Endothelial cell of umbilical vein (primary cell): ENCODE measurements at regions not wholly inside any gene's neighbourhood (a gene's known extent, or its start where the extent isn't known, plus 50 kb on each side); places are given as distances from the start of the nearest gene placed in this dataset.

ENCODE experiments used
- BruUV-seq: library from RNA; stranded (reverse); fragments of 400-500 nt; replicated peaks from 2 replicates; lab custom pipeline; 2021; lab: Mats Ljungman, UMichigan
- CTCF ChIA-PET: fragments of 300-600, 350-600 bp; sonication (Branson Sonifier 250); formaldehyde crosslinking; loops from one replicate; lab custom pipeline; 2021; ENCODE audit warnings: antibody characterized with exemption, inconsistent platforms; lab: Charles Lee
- POLR2A ChIA-PET: fragments of 300-600, 350-600 bp; sonication (Branson Sonifier 250); formaldehyde crosslinking; loops from one replicate; lab custom pipeline; 2021; ENCODE audit warnings: antibody characterized with exemption, inconsistent platforms; lab: Charles Lee
- DNase-seq: peaks from one replicate; pipeline ENCODE4 v3.0.0-alpha.2; 2011; ENCODE audit warnings: low read depth, low spot score
- FAIRE-seq: peaks from 2 replicates; lab custom pipeline; 2011; peaks lifted over from hg19 to GRCh38; lab: Jason Lieb, UNC
- H2AFZ ChIP-seq: 2 replicates; pipeline ENCODE4 v1.6.0; 2012; ENCODE audit warnings: low read depth, low read length, control low read depth, inconsistent platforms
- H3K27ac ChIP-seq: 2 replicates; pipeline ENCODE4 v1.5.1; 2011; ENCODE audit warnings: low read depth, mild to moderate bottlenecking, control low read depth, low read length, moderate library complexity; ENCODE audit not compliant: insufficient read depth
- H3K27me3 ChIP-seq, 2 experiments: 2 replicates each; pipeline versions ENCODE4 v1.6.0 to v1.6.1; 2011; ENCODE audit warnings: low read length in 2 of 2, mixed read lengths in 1 of 2; ENCODE audit not compliant: control insufficient read depth in 2 of 2, insufficient read depth in 2 of 2
- H3K36me3 ChIP-seq, 2 experiments: 2 replicates in 1 of 2; 3 replicates in 1 of 2; pipeline ENCODE4 v1.5.1; 2011; ENCODE audit warnings: low read length in 2 of 2, mild to moderate bottlenecking in 1 of 2, moderate library complexity in 1 of 2; ENCODE audit not compliant: control insufficient read depth in 2 of 2, insufficient read depth in 2 of 2; ENCODE audit errors: extremely low read depth in 1 of 2
- H3K4me1 ChIP-seq: 3 replicates; pipeline ENCODE4 v1.5.1; 2011; ENCODE audit warnings: mild to moderate bottlenecking, low read length; ENCODE audit not compliant: control insufficient read depth, insufficient read depth; ENCODE audit errors: extremely low read depth
- H3K4me2 ChIP-seq: 2 replicates; pipeline ENCODE4 v1.6.1; 2011; ENCODE audit warnings: low read length, control low read depth, mixed read lengths; ENCODE audit not compliant: insufficient read depth
- H3K4me3 ChIP-seq, 3 experiments: fragments of 200-600 bp in 1 of 3; sonication (generic), shearing (Covaris generic) in 1 of 3; replicated peaks in 1 of 3; 2 replicates each; pipeline ENCODE4 v1.5.1; 2011 to 2016; ENCODE audit warnings: control low read depth in 3 of 3, low read length in 3 of 3, mild to moderate bottlenecking in 2 of 3, inconsistent platforms in 1 of 3, low read depth in 1 of 3, moderate library complexity in 1 of 3; ENCODE audit not compliant: insufficient read depth in 1 of 3
- H3K79me2 ChIP-seq: 2 replicates; pipeline ENCODE4 v1.6.0; 2012; ENCODE audit warnings: low read length, inconsistent platforms; ENCODE audit not compliant: control insufficient read depth, insufficient read depth
- H3K9ac ChIP-seq: replicated peaks from 2 replicates; pipeline ENCODE3; 2011; ENCODE audit warnings: low read length, control low read depth; ENCODE audit not compliant: insufficient read depth; ENCODE audit errors: extremely low read depth
- H3K9me1 ChIP-seq: replicated peaks from 3 replicates; pipeline ENCODE4 v1.6.0; 2011; ENCODE audit warnings: mild to moderate bottlenecking, low read length; ENCODE audit not compliant: control insufficient read depth, insufficient read depth; ENCODE audit errors: extremely low read depth
- H3K9me3 ChIP-seq: replicated peaks from 2 replicates; pipeline ENCODE4 v1.5.1; 2012; ENCODE audit warnings: low read length, inconsistent platforms; ENCODE audit not compliant: control insufficient read depth, insufficient read depth
- H4K20me1 ChIP-seq: replicated peaks from 2 replicates; pipeline ENCODE3; 2011; ENCODE audit warnings: mild to moderate bottlenecking, low read length; ENCODE audit not compliant: control insufficient read depth, insufficient read depth; ENCODE audit errors: extremely low read depth
- EZH2 ChIP-seq: IDR thresholded peaks from 2 replicates; pipeline ENCODE4 v1.6.1; 2012; ENCODE audit warnings: borderline replicate concordance, low read depth, mild to moderate bottlenecking, moderate library complexity, low read length, inconsistent platforms; ENCODE audit not compliant: severe bottlenecking
- FOS ChIP-seq: IDR thresholded peaks from 2 replicates; pipeline ENCODE4 v1.6.1; 2011; ENCODE audit warnings: mild to moderate bottlenecking, low read length, moderate library complexity, borderline replicate concordance; ENCODE audit not compliant: insufficient read depth
- GATA2 ChIP-seq: IDR thresholded peaks from 2 replicates; pipeline ENCODE4 v1.7.0; 2011; ENCODE audit warnings: low read depth, mild to moderate bottlenecking, moderate library complexity, mixed read lengths, low read length; ENCODE audit not compliant: insufficient read length, insufficient read depth
- JUN ChIP-seq: IDR thresholded peaks from 2 replicates; pipeline ENCODE4 v1.6.1; 2011; ENCODE audit warnings: borderline replicate concordance, low read depth; ENCODE audit not compliant: insufficient read length, insufficient read depth
- MYC ChIP-seq: IDR thresholded peaks from one replicate; pipeline ENCODE4 v1.6.1; 2011; ENCODE audit warnings: mild to moderate bottlenecking, low read depth, low read length
- POLR2A ChIP-seq: IDR thresholded peaks from 2 replicates; pipeline ENCODE4 v1.6.1; 2012; ENCODE audit warnings: low read depth, mild to moderate bottlenecking, control low read depth, low read length
- POLR2AphosphoS5 ChIP-seq: IDR thresholded peaks from 2 replicates; pipeline ENCODE4 v1.6.1; 2012; ENCODE audit warnings: low read depth, mild to moderate bottlenecking, control low read depth, low read length, moderate library complexity; ENCODE audit not compliant: insufficient read depth
- dilution Hi-C: fragments of 300-500 bp; cut with MboI; formaldehyde crosslinking; loops from one replicate; pipeline ENCODE4 v1.15.0; 2019; ENCODE audit warnings: low sequenced_read_pairs; ENCODE audit not compliant: extremely low pct_ligation_motif_present
- intact Hi-C: fragments of 100-400 bp; cut with micrococcal nuclease; formaldehyde crosslinking; loops from one replicate; pipeline ENCODE4 v1.10.0; 2022
- TF ChIP-seq, protein P1 (sequence below), 2 donors: IDR thresholded peaks; 1 replicate in 1 of 2; 2 replicates in 1 of 2; pipeline ENCODE4 v1.5.1; 2011; ENCODE audit warnings: low read length in 2 of 2, mild to moderate bottlenecking in 2 of 2, moderate library complexity in 2 of 2, control low read depth in 1 of 2, inconsistent platforms in 1 of 2, low read depth in 1 of 2; ENCODE audit not compliant: insufficient read depth in 1 of 2; ENCODE audit errors: extremely low read depth in 1 of 2
- TF ChIP-seq, protein P2 (sequence below): IDR thresholded peaks from 2 replicates; pipeline ENCODE4 v1.6.1; 2011; ENCODE audit not compliant: insufficient read depth, insufficient read length

DNA sequence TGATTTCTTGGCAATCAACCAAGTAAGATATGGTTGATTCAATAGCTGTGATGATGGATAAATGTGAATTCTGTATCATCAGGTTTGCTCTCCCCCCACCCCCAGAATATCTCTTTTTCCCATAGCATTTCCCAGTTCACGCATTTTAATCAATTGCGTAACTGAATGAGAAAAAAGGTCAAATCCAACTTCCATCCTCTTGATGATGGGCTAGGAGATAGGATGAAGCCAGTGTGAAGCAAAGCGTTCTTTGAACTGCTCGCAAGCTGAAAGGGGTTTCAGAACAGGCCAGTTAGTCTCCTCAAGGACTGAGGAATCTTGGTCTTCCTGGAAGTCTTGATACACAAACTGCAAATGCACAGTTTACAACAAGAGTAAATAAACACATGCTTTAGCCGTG, 94.5 kb upstream of the ARMC3 start:
- Histone ChIP-seq H3K9ac (no peak overlapping the region), H2AFZ (no peak overlapping the region), H3K9me1 (no peaks in the 10 kb centered on the region), H3K9me3 (no peaks in the 10 kb centered on the region), H3K79me2 (no peaks in the 10 kb centered on the region), H3K4me3 (no peak overlapping the region), H3K4me2 (no peak overlapping the region), H3K4me1 (peaks cover 6% of the 10 kb centered on the region), H3K27ac (no peak overlapping the region), H3K36me3 (no peaks in the 10 kb centered on the region), H3K27me3 (no peaks in the 10 kb centered on the region), H4K20me1 (no peaks in the 10 kb centered on the region)
- POLR2A ChIA-PET, result no interaction called here
- TF ChIP-seq, protein P1, sequence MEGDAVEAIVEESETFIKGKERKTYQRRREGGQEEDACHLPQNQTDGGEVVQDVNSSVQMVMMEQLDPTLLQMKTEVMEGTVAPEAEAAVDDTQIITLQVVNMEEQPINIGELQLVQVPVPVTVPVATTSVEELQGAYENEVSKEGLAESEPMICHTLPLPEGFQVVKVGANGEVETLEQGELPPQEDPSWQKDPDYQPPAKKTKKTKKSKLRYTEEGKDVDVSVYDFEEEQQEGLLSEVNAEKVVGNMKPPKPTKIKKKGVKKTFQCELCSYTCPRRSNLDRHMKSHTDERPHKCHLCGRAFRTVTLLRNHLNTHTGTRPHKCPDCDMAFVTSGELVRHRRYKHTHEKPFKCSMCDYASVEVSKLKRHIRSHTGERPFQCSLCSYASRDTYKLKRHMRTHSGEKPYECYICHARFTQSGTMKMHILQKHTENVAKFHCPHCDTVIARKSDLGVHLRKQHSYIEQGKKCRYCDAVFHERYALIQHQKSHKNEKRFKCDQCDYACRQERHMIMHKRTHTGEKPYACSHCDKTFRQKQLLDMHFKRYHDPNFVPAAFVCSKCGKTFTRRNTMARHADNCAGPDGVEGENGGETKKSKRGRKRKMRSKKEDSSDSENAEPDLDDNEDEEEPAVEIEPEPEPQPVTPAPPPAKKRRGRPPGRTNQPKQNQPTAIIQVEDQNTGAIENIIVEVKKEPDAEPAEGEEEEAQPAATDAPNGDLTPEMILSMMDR (IDR thresholded peaks at IDR 0.05; ENCODE audit: extremely low read depth in 1 of 2, insufficient read depth in 1 of 2, low read depth in 1 of 2, low read length in 2 of 2), result no peak
- TF ChIP-seq, protein P2, sequence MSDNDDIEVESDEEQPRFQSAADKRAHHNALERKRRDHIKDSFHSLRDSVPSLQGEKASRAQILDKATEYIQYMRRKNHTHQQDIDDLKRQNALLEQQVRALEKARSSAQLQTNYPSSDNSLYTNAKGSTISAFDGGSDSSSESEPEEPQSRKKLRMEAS, result no peak
- TF ChIP-seq POLR2A, result no peak
- no peak for TF ChIP-seq EZH2
- TF ChIP-seq GATA2, result no peak
- TF ChIP-seq POLR2AphosphoS5, result no peak
- TF ChIP-seq MYC, result no peak
- TF ChIP-seq FOS, result no peak
- TF ChIP-seq JUN, result no peak
- BruUV-seq, result no TSS peak
- FAIRE-seq (no peak), DNase-seq (no peak)
- dilution Hi-C loops (no loop called here), intact Hi-C loops (no loop called here)
- CTCF ChIA-PET, result interaction anchor here (0.7 kb wide), 1 partner anchor 10 kb away, joined by 6 read pairs; no protein-coding TSS in a partner anchor
